A204.1 (cell line): ENCODE measurements at regions not wholly inside any gene's neighbourhood (a gene's known extent, or its start where the extent isn't known, plus 50 kb on each side); places are given as distances from the start of the nearest gene placed in this dataset.

Source experiments
- FAIRE-seq: peaks from 2 replicates; lab custom pipeline; 2012; peaks lifted over from hg19 to GRCh38; lab: Jason Lieb, UNC

- no peak for FAIRE-seq
Observed at GRCh38 chr12:111006621-111007020, 86.2 kb upstream of the MYL2 start.

GRCh38 chr12:110998971-110999370, 78.6 kb upstream of the MYL2 start:
- FAIRE-seq = no peak

- FAIRE-seq = no peak
Observed at GRCh38 chr12:110998165-110998564, 77.8 kb upstream of the MYL2 start.

GRCh38 chr12:110996415-110996814, 76.0 kb upstream of the MYL2 start:
- no peak for FAIRE-seq

GRCh38 chr12:110995615-110996014, 75.2 kb upstream of the MYL2 start:
- no peak for FAIRE-seq

DNA sequence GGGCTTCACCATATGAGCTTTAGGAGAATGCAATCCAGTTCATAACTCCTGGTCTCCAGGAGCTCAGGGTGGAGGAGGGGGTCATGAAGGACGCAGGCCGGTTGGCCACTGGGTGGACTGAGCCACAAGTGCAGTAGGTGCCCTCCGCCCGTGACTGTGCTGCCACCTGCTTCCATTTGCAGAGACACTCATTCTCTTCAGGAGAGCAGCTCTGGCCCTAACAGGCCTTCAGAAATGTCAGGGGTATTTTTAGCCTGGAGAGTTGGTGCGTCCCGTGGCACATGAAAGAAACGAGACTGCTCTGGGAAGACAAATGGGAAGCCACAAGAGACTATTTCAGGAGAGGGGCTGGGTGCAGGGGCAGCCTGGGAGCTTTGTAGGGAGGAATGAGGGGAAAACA, 74.6 kb upstream of the MYL2 start:
- FAIRE-seq = no peak

DNA sequence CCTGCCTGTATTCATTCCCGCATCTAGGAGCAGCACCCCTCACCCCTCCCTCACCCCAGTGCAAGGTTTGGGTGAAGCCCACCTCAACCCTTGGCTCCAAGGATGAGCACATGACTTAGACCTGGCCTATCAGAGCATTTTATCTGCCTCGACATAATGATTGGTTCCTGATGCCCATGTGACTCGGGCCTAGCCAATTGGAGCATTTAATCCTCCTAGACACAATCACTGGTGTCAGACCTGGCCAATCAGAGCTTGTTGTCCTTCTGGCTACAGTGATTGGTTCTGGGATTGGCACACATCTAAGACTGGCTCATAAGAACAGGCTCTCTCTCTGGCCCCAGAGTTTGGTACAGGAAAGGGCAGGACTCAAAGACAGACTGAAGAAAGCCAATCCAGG, 73.1 kb upstream of the MYL2 start:
- no peak for FAIRE-seq

GRCh38 chr12:110992909-110993308, 72.5 kb upstream of the MYL2 start:
- no peak for FAIRE-seq

DNA sequence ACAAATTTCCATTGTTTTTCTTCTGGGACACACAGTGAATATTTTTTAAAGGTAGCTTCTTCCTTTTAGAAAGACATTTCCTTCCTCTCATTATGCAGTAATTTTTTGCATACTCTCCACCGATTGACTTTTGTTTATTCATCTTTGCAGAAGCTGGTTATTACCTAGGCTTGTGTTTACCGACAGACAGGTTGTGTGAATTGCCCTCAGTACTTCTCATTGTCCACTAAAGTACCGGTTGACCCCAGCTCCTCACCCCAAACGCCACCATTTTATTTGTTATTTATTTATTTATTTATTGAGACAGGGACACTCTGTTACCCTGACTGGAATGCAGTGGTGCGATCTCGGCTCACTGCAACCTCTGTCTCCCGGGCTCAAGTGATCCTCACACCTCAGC, 63.4 kb upstream of the MYL2 start:
- no peak for FAIRE-seq

DNA sequence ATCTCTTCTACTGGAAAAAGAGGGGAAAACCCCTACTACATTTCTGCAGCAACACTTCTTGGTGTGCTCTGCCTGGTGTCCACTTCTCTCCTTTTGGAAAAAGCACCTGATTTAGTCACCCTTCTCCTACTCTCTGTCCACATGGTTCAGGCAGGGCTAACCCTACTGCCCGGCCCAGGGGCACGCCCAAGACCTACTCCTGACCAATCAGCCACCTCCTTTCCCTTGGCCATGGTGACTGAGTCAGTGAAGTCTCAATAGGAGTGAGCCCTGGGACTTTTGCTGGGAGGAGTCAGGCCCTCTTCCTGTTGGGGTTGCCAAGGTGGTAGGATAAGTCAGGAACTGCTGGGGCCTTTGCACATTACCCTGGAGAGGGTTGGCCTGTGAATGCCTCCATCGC, 52.5 kb upstream of the MYL2 start:
- FAIRE-seq = no peak

DNA sequence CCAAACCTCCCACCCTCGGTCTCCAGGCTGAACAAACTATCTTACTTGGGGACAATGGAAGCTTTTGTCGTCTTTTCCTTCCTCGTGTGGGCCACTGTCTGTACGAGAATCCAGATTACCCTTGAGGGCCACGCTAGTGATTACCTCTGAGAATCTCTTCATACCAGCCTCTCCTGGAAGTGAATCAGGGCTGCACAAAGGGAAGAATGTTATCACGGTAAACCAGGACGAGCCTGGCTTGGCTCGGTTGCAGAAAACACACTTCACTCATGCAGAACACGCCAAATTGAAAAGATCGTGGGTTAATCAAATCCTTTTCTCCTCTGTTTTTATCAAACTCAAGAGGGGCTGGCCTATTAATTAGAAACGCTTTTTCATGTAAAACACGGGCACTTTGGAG, 51.6 kb upstream of the MYL2 start:
- FAIRE-seq = no peak

GRCh38 chr12:110971189-110971920, 51.0 kb upstream of the MYL2 start:
- no peak for FAIRE-seq
